PFSK-1 (cell line): ENCODE measurements at regions not wholly inside any gene's neighbourhood (a gene's known extent, or its start where the extent isn't known, plus 50 kb on each side); places are given as distances from the start of the nearest gene placed in this dataset.

ENCODE experiments used
- POLR2AphosphoS5 ChIP-seq: IDR thresholded peaks from 2 replicates; pipeline ENCODE4 v1.6.1; 2012; ENCODE audit warnings: low read depth, mild to moderate bottlenecking, control low read depth, low read length, moderate library complexity
- TF ChIP-seq, protein P1 (sequence below), 2 experiments: IDR thresholded peaks; 2 replicates each; pipeline versions ENCODE4 v1.6.1 to v1.8.0; 2011 to 2012; ENCODE audit warnings: low read depth in 2 of 2, low read length in 2 of 2, control low read depth in 1 of 2, inconsistent platforms in 1 of 2, mild to moderate bottlenecking in 1 of 2, moderate library complexity in 1 of 2; ENCODE audit not compliant: insufficient read depth in 1 of 2

DNA sequence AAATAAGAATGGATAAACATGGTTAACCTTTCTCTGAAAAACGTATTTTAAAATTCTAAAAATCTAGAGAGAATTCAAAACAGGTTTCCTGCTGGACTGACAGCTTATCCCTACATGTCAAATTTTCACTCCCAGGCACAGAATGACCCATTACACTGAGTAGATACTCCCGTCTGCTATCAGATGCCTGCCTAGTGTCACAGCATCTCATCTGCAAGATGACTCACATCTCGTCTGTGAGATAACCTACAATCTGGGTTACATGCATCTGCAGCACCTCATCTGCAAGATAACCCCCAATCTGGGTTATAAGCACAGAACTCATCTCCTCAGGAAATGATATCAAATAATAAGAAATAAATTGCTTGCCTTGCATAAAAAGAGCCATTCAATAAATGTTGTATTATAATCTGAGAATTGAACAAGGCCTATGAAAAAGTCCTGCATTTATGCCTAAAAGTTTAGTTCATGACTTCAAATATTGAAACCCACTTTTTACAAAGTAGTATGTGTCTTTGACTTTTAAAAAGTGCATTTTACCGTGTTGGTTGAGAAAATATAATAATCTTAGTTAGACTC is 188.3 kb upstream of the THBS1 start:
- TF ChIP-seq POLR2AphosphoS5: no peak
- TF ChIP-seq, protein P1, sequence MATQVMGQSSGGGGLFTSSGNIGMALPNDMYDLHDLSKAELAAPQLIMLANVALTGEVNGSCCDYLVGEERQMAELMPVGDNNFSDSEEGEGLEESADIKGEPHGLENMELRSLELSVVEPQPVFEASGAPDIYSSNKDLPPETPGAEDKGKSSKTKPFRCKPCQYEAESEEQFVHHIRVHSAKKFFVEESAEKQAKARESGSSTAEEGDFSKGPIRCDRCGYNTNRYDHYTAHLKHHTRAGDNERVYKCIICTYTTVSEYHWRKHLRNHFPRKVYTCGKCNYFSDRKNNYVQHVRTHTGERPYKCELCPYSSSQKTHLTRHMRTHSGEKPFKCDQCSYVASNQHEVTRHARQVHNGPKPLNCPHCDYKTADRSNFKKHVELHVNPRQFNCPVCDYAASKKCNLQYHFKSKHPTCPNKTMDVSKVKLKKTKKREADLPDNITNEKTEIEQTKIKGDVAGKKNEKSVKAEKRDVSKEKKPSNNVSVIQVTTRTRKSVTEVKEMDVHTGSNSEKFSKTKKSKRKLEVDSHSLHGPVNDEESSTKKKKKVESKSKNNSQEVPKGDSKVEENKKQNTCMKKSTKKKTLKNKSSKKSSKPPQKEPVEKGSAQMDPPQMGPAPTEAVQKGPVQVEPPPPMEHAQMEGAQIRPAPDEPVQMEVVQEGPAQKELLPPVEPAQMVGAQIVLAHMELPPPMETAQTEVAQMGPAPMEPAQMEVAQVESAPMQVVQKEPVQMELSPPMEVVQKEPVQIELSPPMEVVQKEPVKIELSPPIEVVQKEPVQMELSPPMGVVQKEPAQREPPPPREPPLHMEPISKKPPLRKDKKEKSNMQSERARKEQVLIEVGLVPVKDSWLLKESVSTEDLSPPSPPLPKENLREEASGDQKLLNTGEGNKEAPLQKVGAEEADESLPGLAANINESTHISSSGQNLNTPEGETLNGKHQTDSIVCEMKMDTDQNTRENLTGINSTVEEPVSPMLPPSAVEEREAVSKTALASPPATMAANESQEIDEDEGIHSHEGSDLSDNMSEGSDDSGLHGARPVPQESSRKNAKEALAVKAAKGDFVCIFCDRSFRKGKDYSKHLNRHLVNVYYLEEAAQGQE (IDR thresholded peaks at IDR 0.05; ENCODE audit: insufficient read depth in 1 of 2, low read depth in 2 of 2, low read length in 2 of 2): no peak
